OCI-LY7 (cell line): ENCODE measurements at regions not wholly inside any gene's neighbourhood (a gene's known extent, or its start where the extent isn't known, plus 50 kb on each side); places are given as distances from the start of the nearest gene placed in this dataset.

Source experiments
- BruUV-seq: library from RNA; stranded (reverse); fragments of 400-500 nt; replicated peaks from 2 replicates; lab custom pipeline; 2021; lab: Mats Ljungman, UMichigan
- CTCF ChIA-PET: fragments of 300-600 bp; sonication (Branson Sonifier 250); formaldehyde crosslinking; loops from one replicate; lab custom pipeline; 2022; ENCODE audit warnings: antibody characterized with exemption; ENCODE audit not compliant: unreplicated experiment; lab: Charles Lee
- POLR2A ChIA-PET: fragments of 300-600 bp; sonication (Branson Sonifier 250); formaldehyde crosslinking; loops from one replicate; lab custom pipeline; 2022; ENCODE audit warnings: antibody characterized with exemption; lab: Charles Lee
- DNase-seq: peaks from one replicate; pipeline ENCODE4 v3.0.0-alpha.2; 2015; ENCODE audit warnings: low spot score
- H2AFZ ChIP-seq: fragments of 200-600 bp; sonication (generic), shearing (Covaris generic); 2 replicates; pipeline ENCODE4 v1.6.1; 2014; ENCODE audit warnings: mild to moderate bottlenecking, antibody characterized with exemption, low read length, moderate library complexity
- H3K27ac ChIP-seq: fragments of 200-600 bp; sonication (generic); 2 replicates; pipeline ENCODE4 v1.5.1; 2014; ENCODE audit warnings: mixed run types, low read depth, mild to moderate bottlenecking, moderate library complexity, low read length, inconsistent platforms; ENCODE audit not compliant: poor library complexity, severe bottlenecking
- H3K36me3 ChIP-seq: fragments of 200-600 bp; sonication (generic); 2 replicates; pipeline ENCODE4 v1.6.1; 2014; ENCODE audit warnings: mild to moderate bottlenecking, antibody characterized with exemption, low read length, moderate library complexity, mixed read lengths; ENCODE audit not compliant: insufficient read depth
- H3K4me1 ChIP-seq: fragments of 200-600 bp; sonication (generic); 2 replicates; pipeline ENCODE4 v1.5.1; 2014; ENCODE audit warnings: mild to moderate bottlenecking, low read length; ENCODE audit not compliant: insufficient read depth, poor library complexity, severe bottlenecking
- H3K4me2 ChIP-seq: fragments of 200-600 bp; sonication (generic); 2 replicates; pipeline ENCODE4 v1.6.1; 2014; ENCODE audit warnings: mild to moderate bottlenecking, low read length
- H3K4me3 ChIP-seq: fragments of 200-600 bp; sonication (generic); 2 replicates; pipeline ENCODE4 v1.5.1; 2014; ENCODE audit warnings: mild to moderate bottlenecking, low read depth, low read length; ENCODE audit not compliant: poor library complexity, severe bottlenecking
- H3K79me2 ChIP-seq: fragments of 200-600 bp; sonication (generic); 2 replicates; pipeline ENCODE4 v1.6.1; 2016; ENCODE audit warnings: low read depth, mild to moderate bottlenecking, low read length, moderate library complexity, mixed read lengths; ENCODE audit not compliant: insufficient read depth
- H3K9me2 ChIP-seq: fragments of 200-600 bp; sonication (generic); 2 replicates; pipeline ENCODE4 v1.6.1; 2016; ENCODE audit warnings: mild to moderate bottlenecking, low read length, mixed read lengths; ENCODE audit not compliant: insufficient read depth
- H3K9me3 ChIP-seq: fragments of 200-600 bp; sonication (generic); 2 replicates; pipeline ENCODE4 v1.6.1; 2014; ENCODE audit warnings: mild to moderate bottlenecking, mixed run types, low read length, mixed read lengths
- H4K20me1 ChIP-seq: fragments of 200-600 bp; sonication (generic); 2 replicates; pipeline ENCODE4 v1.6.1; 2014; ENCODE audit warnings: mild to moderate bottlenecking, antibody characterized with exemption, low read length, moderate library complexity, mixed read lengths; ENCODE audit not compliant: insufficient read depth
- CTCF ChIP-seq: fragments of 200-600 bp; sonication (generic); conservative IDR thresholded peaks from 2 replicates; pipeline ENCODE4 v1.5.1; 2014; ENCODE audit warnings: mild to moderate bottlenecking, antibody characterized with exemption, low read length, moderate library complexity, mixed read lengths
- EZH2phosphoT487 ChIP-seq: fragments of 200-600 bp; sonication (generic); IDR thresholded peaks from 2 replicates; pipeline ENCODE4 v1.6.1; 2018; ENCODE audit warnings: low read depth, borderline replicate concordance, mild to moderate bottlenecking, mixed run types, antibody characterized with exemption, low read length, moderate library complexity, mixed read lengths
- intact Hi-C: fragments of 100-400 bp; cut with micrococcal nuclease; formaldehyde crosslinking; loops from one replicate; pipeline ENCODE4 v1.10.0; 2022; ENCODE audit not compliant: unreplicated experiment

- CTCF ChIA-PET, result no interaction called here
- Histone ChIP-seq H3K79me2 (no peaks in the 10 kb centered on the region), H3K27ac (no peak overlapping the region), H3K4me1 (no peaks in the 10 kb centered on the region), H3K36me3 (no peaks in the 10 kb centered on the region), H3K4me2 (no peak overlapping the region), H2AFZ (peak overlapping the region; percentile 10; the same call in 1 of the 2 replicates), H3K4me3 (no peak overlapping the region), H3K9me3 (peaks cover 6% of the 10 kb centered on the region; the same call in 1 of the 2 replicates), H4K20me1 (no peaks in the 10 kb centered on the region), H3K9me2 (no peaks in the 10 kb centered on the region)
- DNase-seq, result no peak
- BruUV-seq, result no TSS peak
- intact Hi-C loops, result no loop called here
- no peak for TF ChIP-seq EZH2phosphoT487
- TF ChIP-seq CTCF, result no peak
- POLR2A ChIA-PET, result interaction anchor here (1.2 to 1.5 kb wide), 3 partner anchors 20 to 39 kb away, joined by 3 read pairs; no protein-coding TSS in a partner anchor
Observed at GRCh38 chr17:14405189-14405588, 104.3 kb downstream of the HS3ST3B1 start.
